HG02885 (cell line): ENCODE measurements at regions not wholly inside any gene's neighbourhood (a gene's known extent, or its start where the extent isn't known, plus 50 kb on each side); places are given as distances from the start of the nearest gene placed in this dataset.

Experiments used
- ATAC-seq: cut with Tn5 transposase; IDR thresholded peaks from one replicate; pipeline ENCODE4 v1.9.1; 2021; ENCODE audit warnings: mild to moderate bottlenecking; ENCODE audit not compliant: unreplicated experiment, poor library complexity

DNA sequence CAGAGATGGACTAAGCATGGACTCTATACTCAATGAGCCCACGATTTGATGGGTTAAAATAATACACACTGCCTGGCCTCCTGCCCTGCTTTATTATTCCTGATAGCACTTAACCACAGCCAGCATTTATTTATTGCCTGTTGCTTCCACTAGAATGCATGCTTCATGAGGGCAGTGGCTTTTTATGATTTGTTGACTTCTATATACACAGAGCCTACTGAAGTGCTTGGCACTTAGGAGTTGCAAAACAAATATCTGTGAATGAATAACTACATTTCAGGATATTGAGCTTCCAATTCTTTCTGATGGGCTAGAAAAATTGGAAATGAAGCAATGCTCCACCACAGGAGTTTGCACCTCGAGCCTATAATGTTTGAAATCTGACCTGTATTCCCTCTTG, 513.6 kb upstream of the ZMIZ1 start:
- ATAC-seq: no peak

DNA sequence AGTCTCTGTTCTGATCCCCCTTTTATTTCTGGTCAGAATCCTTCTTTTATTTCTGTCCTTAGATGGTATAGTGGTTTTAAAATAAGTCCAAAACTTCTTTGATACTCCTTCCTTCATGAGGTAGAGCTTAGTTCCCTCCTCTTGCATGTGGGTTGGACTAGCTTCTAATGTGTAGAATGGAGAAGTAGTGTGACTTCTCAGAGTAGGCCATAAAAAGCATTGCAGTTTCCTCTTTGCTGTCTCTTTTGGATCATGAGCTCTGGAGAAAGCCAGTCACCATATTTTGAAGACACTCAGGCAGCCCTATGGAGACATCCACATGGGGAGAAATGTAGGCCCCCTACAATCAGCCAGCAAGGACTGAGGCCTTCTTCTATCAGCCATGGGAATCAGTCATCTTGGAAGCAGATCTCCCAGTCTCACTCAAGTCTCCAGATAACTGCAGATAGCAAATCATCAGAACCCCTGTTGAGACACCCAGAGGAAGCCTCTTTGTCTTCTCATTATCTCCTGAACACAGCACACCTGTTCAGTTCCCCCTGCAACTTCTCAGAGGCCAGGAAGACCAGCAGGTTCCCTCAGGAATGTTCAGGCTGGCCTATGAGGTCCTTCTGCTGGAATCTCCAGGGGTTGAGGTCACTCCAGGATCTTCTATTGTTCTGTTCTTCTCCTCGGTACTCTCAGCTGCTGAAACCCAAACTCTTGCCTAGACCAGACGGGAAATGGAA, 511.9 kb upstream of the ZMIZ1 start:
- no peak for ATAC-seq

GRCh38 chr10:78557433-78557925, 511.3 kb upstream of the ZMIZ1 start:
- ATAC-seq: no peak

GRCh38 chr10:78559661-78560340, 509.0 kb upstream of the ZMIZ1 start:
- no peak for ATAC-seq

- no peak for ATAC-seq
These were observed 508.5 kb upstream of the ZMIZ1 start for GRCh38 chr10:78560341-78560688.

- ATAC-seq: no peak
These were observed 505.5 kb upstream of the ZMIZ1 start for GRCh38 chr10:78563314-78563713.

GRCh38 chr10:78565841-78566240, 502.9 kb upstream of the ZMIZ1 start:
- ATAC-seq: no peak

DNA sequence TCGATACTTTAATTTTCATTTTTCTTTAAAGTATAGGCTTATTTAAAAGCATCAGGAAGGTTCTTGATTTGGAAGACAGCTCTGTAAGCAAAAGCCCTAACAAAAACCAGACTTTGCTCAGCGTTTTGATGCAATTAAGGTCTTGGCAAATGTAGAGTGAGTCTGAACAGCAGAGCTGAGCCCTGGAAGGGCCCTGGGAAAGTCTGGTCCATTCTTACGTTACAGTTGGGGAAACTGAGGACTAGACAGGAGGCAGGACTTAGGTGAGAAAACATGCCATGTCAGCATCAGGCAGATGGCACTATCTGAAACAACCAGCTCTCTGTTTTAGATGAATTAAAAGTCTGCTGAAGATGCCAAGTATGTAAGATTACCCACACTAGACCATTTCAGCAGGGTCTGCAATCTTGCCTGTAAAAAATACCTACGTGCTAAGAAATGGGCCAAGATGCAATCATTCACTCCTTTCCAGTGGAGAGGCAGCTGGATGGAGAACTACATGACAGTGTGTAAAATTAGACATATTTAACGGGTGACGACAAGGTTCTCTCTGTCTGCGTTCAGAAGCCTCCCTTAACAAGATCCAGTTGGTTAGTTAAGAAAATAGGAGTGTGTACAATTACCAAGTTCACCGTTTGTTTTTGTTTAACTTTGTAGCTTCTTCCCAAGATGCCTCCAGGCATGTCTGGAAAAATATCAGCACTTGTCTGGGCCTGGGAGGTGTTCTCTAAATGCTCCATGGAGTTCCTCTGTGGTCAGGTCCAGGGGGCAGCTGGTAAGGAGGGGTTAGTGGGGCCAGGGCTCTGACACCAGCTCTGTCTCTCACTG, 502.3 kb upstream of the ZMIZ1 start:
- ATAC-seq: no peak

- ATAC-seq: no peak
These were observed 500.9 kb upstream of the ZMIZ1 start for GRCh38 chr10:78567680-78568455.

- no peak for ATAC-seq
These were observed 500.1 kb upstream of the ZMIZ1 start for GRCh38 chr10:78568620-78569019.

DNA sequence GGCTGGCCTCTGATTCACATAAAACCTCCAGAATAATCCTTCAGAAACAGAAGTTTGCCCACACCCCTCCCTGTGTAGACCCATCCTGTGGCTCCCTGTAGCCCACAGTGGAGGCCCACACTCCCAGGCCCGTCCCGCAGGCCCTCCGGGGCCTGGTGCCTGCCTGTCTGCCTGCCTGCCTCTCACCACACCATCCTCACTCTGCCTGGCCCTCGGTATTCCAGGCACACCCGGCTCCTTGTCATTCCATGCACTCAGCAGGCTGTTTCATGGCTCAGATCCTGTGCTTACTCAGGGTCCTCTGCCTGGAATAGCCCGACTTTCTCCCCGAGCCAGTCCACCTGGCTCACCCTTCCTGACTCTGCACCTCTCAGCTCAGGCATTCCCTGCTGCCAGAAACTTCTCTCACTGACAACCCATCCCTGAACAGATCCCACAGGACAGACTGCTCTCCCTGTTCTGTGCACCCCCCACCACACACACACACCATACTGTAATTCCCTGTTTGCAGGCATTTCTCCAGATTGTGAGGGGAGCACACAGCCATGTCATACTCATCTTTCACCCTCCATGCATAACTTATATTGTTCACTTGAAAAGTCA, 498.0 kb upstream of the ZMIZ1 start:
- ATAC-seq: no peak

DNA sequence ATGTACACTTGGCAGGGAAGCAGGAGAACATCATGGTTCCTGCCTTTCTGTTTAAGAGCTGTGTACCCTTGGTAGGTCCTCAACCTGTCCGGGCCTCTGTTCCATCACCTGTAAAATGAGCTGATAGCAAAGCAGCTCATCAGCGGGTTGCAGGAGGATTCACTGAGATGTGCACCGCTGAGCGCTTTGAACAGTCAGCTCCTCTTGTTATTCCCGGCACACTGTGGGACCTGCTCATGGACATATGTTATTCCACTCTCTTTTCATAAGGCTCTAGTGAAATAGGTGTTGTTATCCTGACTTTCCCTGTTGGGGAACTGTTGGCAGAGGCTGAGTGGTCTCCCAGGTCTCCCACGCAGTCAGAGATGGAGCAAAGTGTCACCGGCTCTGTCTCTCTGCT, 497.5 kb upstream of the ZMIZ1 start:
- no peak for ATAC-seq

DNA sequence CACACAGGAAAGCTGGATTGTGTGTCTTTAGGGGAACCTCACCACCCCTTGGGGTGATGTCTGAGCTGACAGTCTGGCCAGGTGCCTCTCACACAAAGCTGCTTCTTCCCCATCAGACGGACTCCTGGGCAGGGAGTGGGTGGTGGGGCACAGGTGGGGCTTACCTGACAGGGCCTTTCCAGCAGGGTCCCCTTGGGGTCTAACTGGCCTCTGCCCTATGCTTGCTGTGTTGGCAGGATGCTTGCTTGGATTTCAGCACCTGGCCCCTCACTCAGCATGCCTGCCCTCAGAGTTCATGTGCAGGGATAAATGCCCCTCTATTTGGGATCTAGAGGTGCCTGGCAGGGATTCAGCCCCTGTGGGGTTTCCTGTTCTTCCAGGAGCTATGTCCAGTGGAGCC, 496.9 kb upstream of the ZMIZ1 start:
- ATAC-seq: no peak

DNA sequence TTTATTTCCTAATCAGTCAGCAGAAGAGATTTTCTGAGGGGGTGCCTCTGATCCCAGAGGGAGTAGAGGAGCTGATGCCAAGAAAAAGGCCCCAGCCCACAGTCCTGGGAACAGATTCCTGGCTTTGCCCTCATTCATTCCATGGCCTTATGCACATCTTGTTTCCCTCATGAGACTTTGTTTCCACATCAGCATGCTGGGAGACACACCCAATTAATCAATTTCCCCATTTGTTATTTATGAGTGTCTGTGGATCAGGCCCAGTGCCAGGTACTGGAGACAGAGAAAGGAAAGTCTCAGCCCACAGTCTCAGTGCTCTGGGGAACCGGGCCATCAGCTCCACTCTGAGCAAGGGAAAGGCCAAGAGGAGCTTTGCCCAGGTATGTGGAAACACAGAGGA, 496.2 kb upstream of the ZMIZ1 start:
- ATAC-seq: no peak

DNA sequence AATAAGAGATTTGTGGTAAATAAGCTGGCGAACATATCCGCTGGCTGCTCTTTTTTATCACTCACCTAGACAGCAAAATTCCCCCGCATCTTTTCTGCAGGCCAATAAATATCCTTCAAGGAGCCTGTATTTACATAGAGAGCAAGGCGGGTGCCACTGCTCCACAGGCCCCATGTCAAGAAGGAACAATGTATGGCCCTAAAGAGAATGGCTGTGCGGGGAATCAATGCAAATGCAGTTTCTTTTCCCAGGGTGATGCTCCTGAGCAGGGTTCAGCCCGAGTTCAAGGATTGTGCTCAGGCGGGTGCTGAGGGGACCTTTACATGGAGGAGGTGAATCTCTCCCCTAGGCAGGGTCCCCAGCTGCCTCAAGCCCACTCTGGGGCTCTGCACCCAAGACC, 494.2 kb upstream of the ZMIZ1 start:
- ATAC-seq: no peak

- no peak for ATAC-seq
These were observed 493.4 kb upstream of the ZMIZ1 start for GRCh38 chr10:78575400-78575799.

GRCh38 chr10:78576276-78576675, 492.5 kb upstream of the ZMIZ1 start:
- ATAC-seq: no peak

DNA sequence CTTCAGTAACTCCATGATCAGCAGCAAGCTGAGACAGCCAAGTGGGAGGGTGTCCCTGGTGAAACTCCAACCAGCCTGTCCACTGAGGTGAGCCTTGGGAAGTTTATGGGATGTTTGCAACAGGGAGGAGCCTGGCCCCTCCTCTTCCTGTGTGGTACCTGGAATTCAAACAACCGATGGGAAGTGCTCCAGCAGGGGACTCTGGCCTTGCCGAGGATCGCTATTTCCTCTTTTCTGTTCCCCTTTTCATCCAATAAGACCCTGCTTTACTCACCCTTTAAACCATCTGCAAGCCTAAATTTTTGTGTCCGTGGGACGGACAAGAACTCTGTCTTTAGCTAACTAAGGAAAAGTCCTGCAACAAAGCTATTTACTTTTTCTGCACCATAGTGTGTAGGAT, 491.1 kb upstream of the ZMIZ1 start:
- no peak for ATAC-seq

DNA sequence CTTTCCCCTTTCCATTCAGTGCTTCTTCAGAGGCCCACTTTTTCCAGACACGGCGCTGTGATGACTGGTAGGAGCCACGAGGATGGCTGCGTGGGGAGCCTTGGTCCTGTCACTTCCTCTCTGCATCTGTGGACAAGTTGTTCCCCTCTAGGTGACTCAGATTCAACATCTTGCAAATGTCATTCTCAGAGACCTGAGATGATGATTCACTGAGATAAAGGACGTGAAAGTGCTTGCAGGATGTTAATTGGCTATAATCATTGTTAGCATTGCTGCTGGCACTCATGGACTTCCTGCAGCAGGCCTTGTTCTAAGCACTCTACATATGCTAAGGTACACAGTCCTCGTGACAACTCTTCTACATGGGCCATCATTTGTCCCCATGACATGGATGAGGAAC, 489.8 kb upstream of the ZMIZ1 start:
- no peak for ATAC-seq

GRCh38 chr10:78579576-78579975, 489.2 kb upstream of the ZMIZ1 start:
- no peak for ATAC-seq
